Right cardiac atrium (tissue), 5 donors: ENCODE measurements at regions not wholly inside any gene's neighbourhood (a gene's known extent, or its start where the extent isn't known, plus 50 kb on each side); places are given as distances from the start of the nearest gene placed in this dataset.
A peak's percentile ranks its signal among the peaks of the same experiment; 100 is the strongest.
"Not testable (repeated sequence)": the region's sequence is repeated elsewhere in the genome, so short reads cannot be mapped to it uniquely, and the experiment has no call there.

ENCODE experiments used
- ATAC-seq, 2 donors: fragments of 200-7000 bp; cut with Tn5 transposase; one replicate each; pipeline versions ENCODE4 v1.8.0 to v1.9.1; 2020; ENCODE audit warnings: moderate library complexity in 2 of 2, mild to moderate bottlenecking in 1 of 2
- DNase-seq, 3 donors: peaks; one replicate each; pipeline ENCODE4 v3.0.0-alpha.2; 2020
- H3K27ac ChIP-seq: one replicate; pipeline ENCODE4 v1.5.1; 2013; ENCODE audit warnings: mild to moderate bottlenecking, low read length, control low read depth, moderate library complexity
- H3K27me3 ChIP-seq: one replicate; pipeline ENCODE4 v1.6.1; 2013; ENCODE audit not compliant: control insufficient read depth, insufficient read depth
- H3K4me1 ChIP-seq: one replicate; pipeline ENCODE4 v1.6.1; 2013; ENCODE audit warnings: low read length; ENCODE audit not compliant: control insufficient read depth, insufficient read depth
- H3K4me3 ChIP-seq: one replicate; pipeline ENCODE4 v1.5.1; 2013; ENCODE audit warnings: low read length, control low read depth
- H3K9me3 ChIP-seq: one replicate; pipeline ENCODE4 v1.6.1; 2013; ENCODE audit warnings: low read length; ENCODE audit not compliant: control insufficient read depth
- WGBS: extraction: QIAGEN DNeasy Blood & Tissue Kit; methylation state at CpG from one replicate; pipeline ENCODE4 v1.1.7; 2013; 5-methylcytosine and 5-hydroxymethylcytosine counted together
- intact Hi-C, 4 donors: fragments of 100-400 bp; cut with DNase I; formaldehyde crosslinking; loops; one replicate each; pipeline versions ENCODE4 v1.11.0 to v1.14.0; 2022 to 2023
- donor health status: healthy with polysubstance abuse.
- donor health status: DM: no; HTN: yes; CAD: no.
- donor health status: DM: no; HTN: no; CAD: no.
- donor health status: DM: no; HTN: yes; CAD: no; lungs with severe emphysema.
- donor health status: DM: yes; HTN: yes; CAD: no.

GRCh38 chr2:204166961-204167360 is 230.4 kb downstream of the ICOS start:
- H3K4me1 ChIP-seq = no peaks in the 10 kb centered on the region
- intact Hi-C loops = no loop called here
- DNase-seq = no peak
- H3K4me3 ChIP-seq = no peak overlapping the region
- H3K9me3 ChIP-seq = no peaks in the 10 kb centered on the region
- no peak overlapping the region for H3K27ac ChIP-seq
- H3K27me3 ChIP-seq = no peaks in the 10 kb centered on the region
- WGBS = 79% methylated on average over 3 of the region's 3 CpGs
- ATAC-seq = no peak

GRCh38 chr2:204167670-204168069 is 231.1 kb downstream of the ICOS start:
- H3K4me3 ChIP-seq, H3K4me1 ChIP-seq, intact Hi-C loops, DNase-seq, H3K27me3 ChIP-seq, ATAC-seq, H3K9me3 ChIP-seq, H3K27ac ChIP-seq: not testable (repeated sequence)
- WGBS = 95% methylated on average over 6 of the region's 6 CpGs

- Histone ChIP-seq H3K27me3 (no peaks in the 10 kb centered on the region), H3K4me3 (no peak overlapping the region), H3K4me1 (no peaks in the 10 kb centered on the region), H3K27ac (no peak overlapping the region), H3K9me3 (no peaks in the 10 kb centered on the region)
- WGBS = 73% methylated on average over 4 of the region's 4 CpGs
- DNase-seq (no peak), ATAC-seq (no peak)
- intact Hi-C loops = loop anchor here in 1 of 4 donors (10.0 kb wide), 1 partner anchor 66 kb away; no protein-coding TSS in a partner anchor
These were observed 233.8 kb downstream of the ICOS start for GRCh38 chr2:204170411-204170810.

GRCh38 chr2:204171432-204172144 is 235.0 kb downstream of the ICOS start:
- DNase-seq (no peak), ATAC-seq (no peak)
- intact Hi-C loops = loop anchor here in 1 of 4 donors (10.0 kb wide), 1 partner anchor 67 kb away; no protein-coding TSS in a partner anchor
- WGBS = 83% methylated on average over 6 of the region's 6 CpGs
- Histone ChIP-seq H3K4me1 (no peaks in the 10 kb centered on the region), H3K9me3 (no peaks in the 10 kb centered on the region), H3K4me3 (no peak overlapping the region), H3K27ac (no peak overlapping the region), H3K27me3 (no peaks in the 10 kb centered on the region)

GRCh38 chr2:204172145-204172600 is 235.6 kb downstream of the ICOS start:
- intact Hi-C loops = loop anchor here in 1 of 4 donors (10.0 kb wide), 1 partner anchor 67 kb away; no protein-coding TSS in a partner anchor
- WGBS = 66% methylated on average over 7 of the region's 7 CpGs

GRCh38 chr2:204174034-204174433 is 237.5 kb downstream of the ICOS start:
- intact Hi-C loops = loop anchor here in 1 of 4 donors (10.0 kb wide), 1 partner anchor 69 kb away; no protein-coding TSS in a partner anchor
- WGBS = 27% methylated on average over 2 of the region's 2 CpGs
- no peak for DNase-seq

More at GRCh38 chr2:204172145-204172600, 235.6 kb downstream of the ICOS start:
- DNase-seq (no peak), ATAC-seq (no peak)
- no peak overlapping the region for H3K27ac ChIP-seq
- H3K9me3 ChIP-seq = no peaks in the 10 kb centered on the region
- no peaks in the 10 kb centered on the region for H3K27me3 ChIP-seq
- no peaks in the 10 kb centered on the region for H3K4me1 ChIP-seq
- H3K4me3 ChIP-seq = no peak overlapping the region

GRCh38 chr2:204175552-204176271 is 239.1 kb downstream of the ICOS start:
- no peak for DNase-seq
- Histone ChIP-seq H3K27me3 (no peaks in the 10 kb centered on the region), H3K27ac (no peak overlapping the region), H3K4me3 (no peak overlapping the region), H3K4me1 (no peaks in the 10 kb centered on the region), H3K9me3 (no peaks in the 10 kb centered on the region)
- intact Hi-C loops = loop anchor here in 2 of 4 donors (5.0 to 10.0 kb wide), 2 partner anchors 68 to 71 kb away; no protein-coding TSS in a partner anchor
- no peak for ATAC-seq
- WGBS = 74% methylated on average over 4 of the region's 4 CpGs

More at GRCh38 chr2:204174034-204174433, 237.5 kb downstream of the ICOS start:
- ATAC-seq = no peak
- Histone ChIP-seq H3K4me3 (no peak overlapping the region), H3K4me1 (no peaks in the 10 kb centered on the region), H3K27me3 (no peaks in the 10 kb centered on the region), H3K9me3 (no peaks in the 10 kb centered on the region), H3K27ac (no peak overlapping the region)

GRCh38 chr2:204176306-204176705 is 239.7 kb downstream of the ICOS start:
- intact Hi-C loops = loop anchor here in 2 of 4 donors (5.0 to 10.0 kb wide), 2 partner anchors 69 to 72 kb away; no protein-coding TSS in a partner anchor
- no peaks in the 10 kb centered on the region for H3K9me3 ChIP-seq
- no peak overlapping the region for H3K27ac ChIP-seq
- no peak overlapping the region for H3K4me3 ChIP-seq
- ATAC-seq (no peak), DNase-seq (no peak)
- 94% methylated on average over 1 of the region's 1 CpG for WGBS
- no peaks in the 10 kb centered on the region for H3K27me3 ChIP-seq
- H3K4me1 ChIP-seq = no peaks in the 10 kb centered on the region

GRCh38 chr2:204177251-204177976 is 240.9 kb downstream of the ICOS start:
- Histone ChIP-seq H3K27me3 (no peaks in the 10 kb centered on the region), H3K4me1 (no peaks in the 10 kb centered on the region), H3K27ac (no peak overlapping the region), H3K9me3 (no peaks in the 10 kb centered on the region), H3K4me3 (no peak overlapping the region)
- peak in 1 of 2 donors; percentile 11 for ATAC-seq
- 84% methylated on average over 4 of the region's 4 CpGs for WGBS
- no peak for DNase-seq
- intact Hi-C loops = loop anchor here in 2 of 4 donors (5.0 to 10.0 kb wide), 2 partner anchors 70 to 73 kb away; no protein-coding TSS in a partner anchor

GRCh38 chr2:204177977-204178522 is 241.5 kb downstream of the ICOS start:
- no peak overlapping the region for H3K4me3 ChIP-seq
- intact Hi-C loops = loop anchor here in 3 of 4 donors (2.0 to 10.0 kb wide), 3 partner anchors 33 to 73 kb away; no protein-coding TSS in a partner anchor
- peak; percentile 57 to 84 (median 73) for DNase-seq
- ATAC-seq = peak; percentile 64 to 73
- no peak overlapping the region for H3K27ac ChIP-seq
- H3K9me3 ChIP-seq = no peaks in the 10 kb centered on the region
- no peaks in the 10 kb centered on the region for H3K4me1 ChIP-seq
- 53% methylated on average over 3 of the region's 3 CpGs for WGBS
- no peaks in the 10 kb centered on the region for H3K27me3 ChIP-seq
